ENCODE measurements at regions not wholly inside any gene's neighbourhood (a gene's known extent, or its start where the extent isn't known, plus 50 kb on each side); places are given as distances from the start of the nearest gene placed in this dataset.

GRCh38 chr11:28913883-28914282 is 805.7 kb downstream of the METTL15 start:
- TF ChIP-seq CTCF (IDR thresholded peaks at IDR 0.05; ENCODE audit: extremely low read depth in 1 of 2, insufficient read depth in 1 of 2, low read depth in 1 of 2, low read length in 2 of 2), result no peak
- no peak for TF ChIP-seq EZH2 (IDR thresholded peaks at IDR 0.05; ENCODE audit: borderline replicate concordance, low read depth, low read length, severe bottlenecking)
- TF ChIP-seq POLR2A (IDR thresholded peaks at IDR 0.05; ENCODE audit: low read depth, low read length), result no peak
- TF ChIP-seq MYC (IDR thresholded peaks at IDR 0.05; ENCODE audit: low read depth, low read length), result no peak
- TF ChIP-seq POLR2AphosphoS5 (IDR thresholded peaks at IDR 0.05; ENCODE audit: insufficient read depth, low read depth, low read length), result no peak
- no peak for TF ChIP-seq MAX (IDR thresholded peaks at IDR 0.05; ENCODE audit: insufficient read depth, insufficient read length)
- no peak for TF ChIP-seq GATA2 (IDR thresholded peaks at IDR 0.05; ENCODE audit: insufficient read depth, insufficient read length, low read depth, low read length)
- TF ChIP-seq JUN (IDR thresholded peaks at IDR 0.05; ENCODE audit: borderline replicate concordance, insufficient read depth, insufficient read length, low read depth), result no peak
- no peak for TF ChIP-seq FOS (IDR thresholded peaks at IDR 0.05; ENCODE audit: borderline replicate concordance, insufficient read depth, low read length)
